ENCODE measurements at regions not wholly inside any gene's neighbourhood (a gene's known extent, or its start where the extent isn't known, plus 50 kb on each side); places are given as distances from the start of the nearest gene placed in this dataset.

DNA sequence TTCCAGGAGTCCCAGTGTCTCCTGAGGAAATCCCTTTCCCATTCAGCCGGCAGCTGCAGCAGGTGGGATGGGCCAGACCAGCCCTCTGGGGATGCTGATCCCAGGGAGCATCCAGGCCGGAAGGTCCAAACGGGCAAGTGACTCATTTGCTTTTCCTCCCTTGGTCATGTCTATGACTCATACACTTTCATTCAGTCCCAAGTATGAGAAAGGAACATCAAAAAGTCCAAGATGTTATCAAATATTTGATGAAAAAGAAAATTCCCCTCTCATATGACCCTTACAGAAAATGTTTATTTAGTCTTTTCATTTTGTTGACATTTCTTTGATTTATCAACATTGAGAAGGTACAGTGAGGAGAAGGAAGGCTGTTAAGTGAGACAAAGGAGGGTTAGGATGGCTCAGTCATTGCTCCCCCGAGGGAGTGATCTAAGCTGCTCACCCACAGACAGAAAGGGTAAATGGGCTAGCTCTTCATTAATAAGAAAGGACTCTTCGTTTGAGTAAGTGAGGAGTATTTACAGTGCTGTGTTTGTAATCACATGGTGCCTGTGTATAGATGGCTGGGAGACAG is 117.6 kb upstream of the ANKRD55 start:
- no peaks in the 10 kb centered on the region for H3K9me3 ChIP-seq (ENCODE audit: low read length)
- no peaks in the 10 kb centered on the region for H3K27me3 ChIP-seq (ENCODE audit: insufficient read depth, low read depth, low read length)
- H2AFZ ChIP-seq (ENCODE audit: low read depth, low read length): no peak overlapping the region
- no peaks in the 10 kb centered on the region for H3F3A ChIP-seq (ENCODE audit: insufficient read depth, low read length, poor library complexity, severe bottlenecking)
- no peak overlapping the region for H3K4me3 ChIP-seq (ENCODE audit: low read length)
- H3K36me3 ChIP-seq (ENCODE audit: insufficient read depth, low read length): no peaks in the 10 kb centered on the region
- H3K4me2 ChIP-seq (ENCODE audit: low read length): no peak overlapping the region
- no peak overlapping the region for H3K9ac ChIP-seq (ENCODE audit: low read length)
- no peaks in the 10 kb centered on the region for H3K9me2 ChIP-seq (ENCODE audit: insufficient read depth, low read length)
- no peak for TF ChIP-seq TAF1 (IDR thresholded peaks at IDR 0.05; ENCODE audit: low read depth)
- no peak for TF ChIP-seq MXI1 (conservative IDR thresholded peaks at IDR 0.05; ENCODE audit: poor library complexity, severe bottlenecking)
- TF ChIP-seq EZH2 (IDR thresholded peaks at IDR 0.05; ENCODE audit: borderline replicate concordance, insufficient read depth, low read length, poor library complexity, severe bottlenecking): no peak
- TF ChIP-seq POLR2AphosphoS5 (IDR thresholded peaks at IDR 0.05): no peak
- no peak for TF ChIP-seq RAD21 (conservative IDR thresholded peaks at IDR 0.05)
- no peak for TF ChIP-seq SMC3 (conservative IDR thresholded peaks at IDR 0.05; ENCODE audit: poor library complexity)
- TF ChIP-seq, protein P1, sequence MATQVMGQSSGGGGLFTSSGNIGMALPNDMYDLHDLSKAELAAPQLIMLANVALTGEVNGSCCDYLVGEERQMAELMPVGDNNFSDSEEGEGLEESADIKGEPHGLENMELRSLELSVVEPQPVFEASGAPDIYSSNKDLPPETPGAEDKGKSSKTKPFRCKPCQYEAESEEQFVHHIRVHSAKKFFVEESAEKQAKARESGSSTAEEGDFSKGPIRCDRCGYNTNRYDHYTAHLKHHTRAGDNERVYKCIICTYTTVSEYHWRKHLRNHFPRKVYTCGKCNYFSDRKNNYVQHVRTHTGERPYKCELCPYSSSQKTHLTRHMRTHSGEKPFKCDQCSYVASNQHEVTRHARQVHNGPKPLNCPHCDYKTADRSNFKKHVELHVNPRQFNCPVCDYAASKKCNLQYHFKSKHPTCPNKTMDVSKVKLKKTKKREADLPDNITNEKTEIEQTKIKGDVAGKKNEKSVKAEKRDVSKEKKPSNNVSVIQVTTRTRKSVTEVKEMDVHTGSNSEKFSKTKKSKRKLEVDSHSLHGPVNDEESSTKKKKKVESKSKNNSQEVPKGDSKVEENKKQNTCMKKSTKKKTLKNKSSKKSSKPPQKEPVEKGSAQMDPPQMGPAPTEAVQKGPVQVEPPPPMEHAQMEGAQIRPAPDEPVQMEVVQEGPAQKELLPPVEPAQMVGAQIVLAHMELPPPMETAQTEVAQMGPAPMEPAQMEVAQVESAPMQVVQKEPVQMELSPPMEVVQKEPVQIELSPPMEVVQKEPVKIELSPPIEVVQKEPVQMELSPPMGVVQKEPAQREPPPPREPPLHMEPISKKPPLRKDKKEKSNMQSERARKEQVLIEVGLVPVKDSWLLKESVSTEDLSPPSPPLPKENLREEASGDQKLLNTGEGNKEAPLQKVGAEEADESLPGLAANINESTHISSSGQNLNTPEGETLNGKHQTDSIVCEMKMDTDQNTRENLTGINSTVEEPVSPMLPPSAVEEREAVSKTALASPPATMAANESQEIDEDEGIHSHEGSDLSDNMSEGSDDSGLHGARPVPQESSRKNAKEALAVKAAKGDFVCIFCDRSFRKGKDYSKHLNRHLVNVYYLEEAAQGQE (IDR thresholded peaks at IDR 0.05; ENCODE audit: borderline replicate concordance): no peak
- TF ChIP-seq, protein P2, sequence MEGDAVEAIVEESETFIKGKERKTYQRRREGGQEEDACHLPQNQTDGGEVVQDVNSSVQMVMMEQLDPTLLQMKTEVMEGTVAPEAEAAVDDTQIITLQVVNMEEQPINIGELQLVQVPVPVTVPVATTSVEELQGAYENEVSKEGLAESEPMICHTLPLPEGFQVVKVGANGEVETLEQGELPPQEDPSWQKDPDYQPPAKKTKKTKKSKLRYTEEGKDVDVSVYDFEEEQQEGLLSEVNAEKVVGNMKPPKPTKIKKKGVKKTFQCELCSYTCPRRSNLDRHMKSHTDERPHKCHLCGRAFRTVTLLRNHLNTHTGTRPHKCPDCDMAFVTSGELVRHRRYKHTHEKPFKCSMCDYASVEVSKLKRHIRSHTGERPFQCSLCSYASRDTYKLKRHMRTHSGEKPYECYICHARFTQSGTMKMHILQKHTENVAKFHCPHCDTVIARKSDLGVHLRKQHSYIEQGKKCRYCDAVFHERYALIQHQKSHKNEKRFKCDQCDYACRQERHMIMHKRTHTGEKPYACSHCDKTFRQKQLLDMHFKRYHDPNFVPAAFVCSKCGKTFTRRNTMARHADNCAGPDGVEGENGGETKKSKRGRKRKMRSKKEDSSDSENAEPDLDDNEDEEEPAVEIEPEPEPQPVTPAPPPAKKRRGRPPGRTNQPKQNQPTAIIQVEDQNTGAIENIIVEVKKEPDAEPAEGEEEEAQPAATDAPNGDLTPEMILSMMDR (IDR thresholded peaks at IDR 0.05; ENCODE audit: poor library complexity, severe bottlenecking): no peak
- no peak for TF ChIP-seq EP300 (conservative IDR thresholded peaks at IDR 0.05; ENCODE audit: poor library complexity, severe bottlenecking)
- H3K27ac ChIP-seq (ENCODE audit: low read length): no peak overlapping the region
- H3K79me2 ChIP-seq (replicated peaks; ENCODE audit: insufficient read depth, low read length): no peaks in the 10 kb centered on the region
- H4K20me1 ChIP-seq (ENCODE audit: insufficient read depth): no peaks in the 10 kb centered on the region

DNA sequence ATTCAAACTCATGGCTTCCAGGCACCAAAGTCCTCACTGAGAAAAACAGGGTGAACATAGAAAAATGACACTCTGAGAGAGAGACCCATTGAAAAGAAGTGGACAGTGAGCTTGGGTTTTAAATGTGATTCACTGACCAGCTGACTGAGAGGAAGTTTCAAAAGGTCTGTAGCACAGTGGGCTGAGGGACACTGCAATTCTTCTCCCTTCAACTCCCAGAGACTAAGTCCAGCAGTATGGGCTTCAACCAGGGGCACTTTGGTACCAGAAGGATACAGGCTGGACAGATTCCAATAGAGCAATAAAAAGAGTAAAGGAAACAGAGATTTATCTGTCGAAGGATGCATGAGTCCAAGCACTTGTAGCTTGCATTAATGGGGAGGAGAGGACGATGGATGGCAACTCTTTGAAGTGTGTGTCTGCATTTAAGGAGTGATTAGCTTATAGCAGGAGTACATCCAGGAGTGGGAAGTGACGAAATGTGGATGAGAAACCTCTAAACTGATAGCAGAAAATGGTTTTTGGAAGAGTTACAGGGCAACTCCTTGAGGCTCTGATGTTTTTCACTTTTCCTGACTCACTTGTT is 117.0 kb upstream of the ANKRD55 start:
- no peak for TF ChIP-seq POLR2AphosphoS5 (IDR thresholded peaks at IDR 0.05)
- Histone ChIP-seq H3K79me2 (replicated peaks; ENCODE audit: insufficient read depth, low read length) (no peaks in the 10 kb centered on the region), H2AFZ (ENCODE audit: low read depth, low read length) (no peak overlapping the region), H3K9me3 (ENCODE audit: low read length) (no peaks in the 10 kb centered on the region), H3K9ac (ENCODE audit: low read length) (no peak overlapping the region), H3K27ac (ENCODE audit: low read length) (no peak overlapping the region), H3K27me3 (ENCODE audit: insufficient read depth, low read depth, low read length) (no peaks in the 10 kb centered on the region), H3K36me3 (ENCODE audit: insufficient read depth, low read length) (no peaks in the 10 kb centered on the region), H4K20me1 (ENCODE audit: insufficient read depth) (no peaks in the 10 kb centered on the region), H3F3A (ENCODE audit: insufficient read depth, low read length, poor library complexity, severe bottlenecking) (no peaks in the 10 kb centered on the region), H3K9me2 (ENCODE audit: insufficient read depth, low read length) (no peaks in the 10 kb centered on the region), H3K4me3 (ENCODE audit: low read length) (no peak overlapping the region), H3K4me2 (ENCODE audit: low read length) (no peak overlapping the region)
